H1 (cell line): ENCODE measurements at regions not wholly inside any gene's neighbourhood (a gene's known extent, or its start where the extent isn't known, plus 50 kb on each side); places are given as distances from the start of the nearest gene placed in this dataset.

ENCODE experiments used
- CTCF ChIA-PET: fragments of 300-600 bp; sonication (Branson Sonifier 250); formaldehyde crosslinking; loops from one replicate; lab custom pipeline; 2021; ENCODE audit not compliant: partially characterized antibody; lab: Charles Lee
- POLR2A ChIA-PET: fragments of 300-600 bp; sonication (Branson Sonifier 250); formaldehyde crosslinking; loops from one replicate; lab custom pipeline; 2021; ENCODE audit warnings: inconsistent platforms; ENCODE audit not compliant: partially characterized antibody; lab: Charles Lee
- DNase-seq, 2 experiments: peaks; one replicate each; pipeline versions ENCODE4 v3.0.0 to v3.0.0-alpha.2; 2010 to 2022; ENCODE audit warnings: low spot score in 2 of 2, low read depth in 1 of 2, mixed read lengths in 1 of 2
- FAIRE-seq: peaks from 2 replicates; lab custom pipeline; 2011; peaks lifted over from hg19 to GRCh38; lab: Jason Lieb, UNC
- H2AFZ ChIP-seq: 2 replicates; pipeline ENCODE4 v1.8.1; 2012; ENCODE audit warnings: low read length, inconsistent platforms
- H2AK5ac ChIP-seq: 2 replicates; pipeline ENCODE4 v1.6.1; 2013; ENCODE audit warnings: low read depth, low read length
- H2BK120ac ChIP-seq: replicated peaks from 2 replicates; pipeline ENCODE3; 2013; ENCODE audit warnings: low read depth, low read length, inconsistent platforms
- H2BK12ac ChIP-seq: 2 replicates; pipeline ENCODE4 v1.6.1; 2013; ENCODE audit warnings: low read depth, low read length
- H2BK15ac ChIP-seq: 2 replicates; pipeline ENCODE4 v1.6.1; 2013; ENCODE audit warnings: low read length
- H2BK20ac ChIP-seq: 2 replicates; pipeline ENCODE4 v1.6.1; 2013; ENCODE audit warnings: low read length
- H2BK5ac ChIP-seq: 2 replicates; pipeline ENCODE4 v1.6.1; 2013; ENCODE audit warnings: low read depth, low read length
- H3K14ac ChIP-seq: 2 replicates; pipeline ENCODE4 v1.6.1; 2013; ENCODE audit warnings: inconsistent platforms; ENCODE audit not compliant: insufficient read length
- H3K18ac ChIP-seq: 2 replicates; pipeline ENCODE4 v1.6.1; 2013; ENCODE audit warnings: low read length; ENCODE audit errors: extremely low read depth
- H3K23ac ChIP-seq: 2 replicates; pipeline ENCODE4 v1.6.1; 2013; ENCODE audit warnings: inconsistent platforms; ENCODE audit not compliant: insufficient read length
- H3K23me2 ChIP-seq: 2 replicates; pipeline ENCODE4 v1.6.1; 2013; ENCODE audit warnings: low read depth, low read length
- H3K27ac ChIP-seq: 2 replicates; pipeline ENCODE4 v1.6.1; 2011; ENCODE audit warnings: low read depth, low read length, inconsistent platforms
- H3K27me3 ChIP-seq, 4 experiments: replicated peaks in 1 of 4; 1 replicate in 1 of 4; 2 replicates in 3 of 4; pipeline versions ENCODE4 v1.6.1 to v1.8.1; 2011 to 2013; ENCODE audit warnings: low read length in 3 of 4, mild to moderate bottlenecking in 3 of 4, inconsistent platforms in 2 of 4, mixed read lengths in 2 of 4, moderate library complexity in 1 of 4; ENCODE audit not compliant: control insufficient read depth in 3 of 4, insufficient read depth in 3 of 4; ENCODE audit errors: extremely low read depth in 1 of 4
- H3K36me3 ChIP-seq, 4 experiments: 2 replicates each; pipeline versions ENCODE4 v1.6.1 to v1.8.1; 2011 to 2013; ENCODE audit warnings: mild to moderate bottlenecking in 4 of 4, low read length in 3 of 4, moderate library complexity in 2 of 4, control low read depth in 1 of 4, inconsistent platforms in 1 of 4; ENCODE audit not compliant: insufficient read depth in 4 of 4, control insufficient read depth in 2 of 4
- H3K4ac ChIP-seq: replicated peaks from 2 replicates; pipeline ENCODE3; 2013; ENCODE audit warnings: low read length, low read depth, mixed read lengths, inconsistent platforms; ENCODE audit not compliant: insufficient read length
- H3K4me1 ChIP-seq, 4 experiments: replicated peaks in 1 of 4; 1 replicate in 1 of 4; 2 replicates in 3 of 4; pipeline versions ENCODE4 v1.6.1 to v1.8.1; 2011 to 2013; ENCODE audit warnings: low read length in 3 of 4, inconsistent platforms in 2 of 4, mixed read lengths in 1 of 4; ENCODE audit not compliant: insufficient read depth in 4 of 4, control insufficient read depth in 3 of 4
- H3K4me2 ChIP-seq, 2 experiments: 2 replicates each; pipeline versions ENCODE4 v1.6.1 to v1.8.1; 2011 to 2013; ENCODE audit warnings: low read depth in 2 of 2, low read length in 2 of 2, control low read depth in 1 of 2, inconsistent platforms in 1 of 2, mild to moderate bottlenecking in 1 of 2; ENCODE audit not compliant: insufficient read depth in 1 of 2
- H3K4me3 ChIP-seq, 4 experiments: fragments of 200-600, 300-600 bp in 1 of 4; sonication (generic), shearing (Covaris generic), sonication (Bioruptor Twin) in 1 of 4; 2 replicates each; pipeline versions ENCODE4 v1.5.1 to v1.8.1; 2011 to 2016; ENCODE audit warnings: low read length in 4 of 4, low read depth in 3 of 4, control low read depth in 2 of 4, inconsistent platforms in 2 of 4, mild to moderate bottlenecking in 2 of 4, mixed read lengths in 1 of 4, moderate library complexity in 1 of 4; ENCODE audit not compliant: insufficient read depth in 2 of 4; ENCODE audit errors: extremely low read depth in 1 of 4
- H3K56ac ChIP-seq: replicated peaks from 2 replicates; pipeline ENCODE3; 2013; ENCODE audit warnings: low read depth, mild to moderate bottlenecking, mixed read lengths, low read length, inconsistent platforms; ENCODE audit not compliant: insufficient read length
- H3K79me1 ChIP-seq: 2 replicates; pipeline ENCODE4 v1.6.1; 2013; ENCODE audit warnings: low read depth, low read length, control low read depth
- H3K79me2 ChIP-seq, 2 experiments: 2 replicates each; pipeline versions ENCODE4 v1.6.1 to v1.8.1; 2012 to 2013; ENCODE audit warnings: low read length in 2 of 2, mild to moderate bottlenecking in 2 of 2, inconsistent platforms in 1 of 2; ENCODE audit not compliant: insufficient read depth in 2 of 2, control insufficient read depth in 1 of 2
- H3K9ac ChIP-seq, 4 experiments: replicated peaks in 1 of 4; 1 replicate in 1 of 4; 2 replicates in 3 of 4; pipeline versions ENCODE4 v1.6.1 to v1.8.1; 2011 to 2013; ENCODE audit warnings: low read depth in 3 of 4, low read length in 3 of 4, control low read depth in 2 of 4, mild to moderate bottlenecking in 2 of 4, moderate library complexity in 2 of 4, inconsistent platforms in 1 of 4; ENCODE audit errors: extremely low read depth in 1 of 4
- H3K9me3 ChIP-seq, 2 experiments: 2 replicates each; pipeline versions ENCODE4 v1.6.1 to v1.8.1; 2012 to 2013; ENCODE audit warnings: mild to moderate bottlenecking in 2 of 2, moderate library complexity in 2 of 2, control low read depth in 1 of 2, inconsistent platforms in 1 of 2, low read depth in 1 of 2, low read length in 1 of 2, mixed read lengths in 1 of 2; ENCODE audit not compliant: insufficient read depth in 2 of 2
- H4K20me1 ChIP-seq, 2 experiments: replicated peaks in 1 of 2; 2 replicates each; pipeline versions ENCODE3 to v1.8.1; 2011 to 2013; ENCODE audit warnings: inconsistent platforms in 2 of 2, low read length in 2 of 2, mild to moderate bottlenecking in 1 of 2; ENCODE audit not compliant: insufficient read depth in 2 of 2, control insufficient read depth in 1 of 2
- H4K5ac ChIP-seq: 2 replicates; pipeline ENCODE4 v1.6.1; 2013; ENCODE audit warnings: low read length, low read depth, mixed read lengths, inconsistent platforms; ENCODE audit not compliant: insufficient read length
- H4K8ac ChIP-seq: 2 replicates; pipeline ENCODE4 v1.8.0; 2013; ENCODE audit warnings: mild to moderate bottlenecking, moderate library complexity, low read length, inconsistent platforms; ENCODE audit not compliant: insufficient read depth; ENCODE audit errors: extremely low read depth
- H4K91ac ChIP-seq: replicated peaks from 2 replicates; pipeline ENCODE3; 2013; ENCODE audit warnings: low read length, mixed read lengths, inconsistent platforms; ENCODE audit not compliant: insufficient read length
- CBX5 ChIP-seq: fragments of 300-800, 300-1000 bp; sonication (generic); IDR thresholded peaks from 2 replicates; pipeline ENCODE4 v1.7.1; 2016; ENCODE audit warnings: antibody characterized with exemption, low read length, low read depth
- EZH2 ChIP-seq: fragments of 200-600 bp; sonication (generic); IDR thresholded peaks from 2 replicates; pipeline ENCODE4 v1.7.1; 2012; ENCODE audit warnings: low read depth, mild to moderate bottlenecking, moderate library complexity, low read length, inconsistent platforms; ENCODE audit not compliant: severe bottlenecking
- FOSL1 ChIP-seq: IDR thresholded peaks from 2 replicates; pipeline ENCODE4 v1.6.1; 2011; ENCODE audit warnings: mild to moderate bottlenecking, low read depth, low read length, moderate library complexity; ENCODE audit not compliant: insufficient read depth
- NRF1 ChIP-seq: IDR thresholded peaks from 2 replicates; pipeline ENCODE4 v1.6.1; 2011; ENCODE audit warnings: mild to moderate bottlenecking, low read depth, low read length, improper control_type of control experiment
- PHF8 ChIP-seq: fragments of 200-600 bp; sonication (generic); conservative IDR thresholded peaks from 2 replicates; pipeline ENCODE4 v1.7.1; 2012; ENCODE audit warnings: low read depth, mild to moderate bottlenecking, inconsistent platforms, low read length, moderate library complexity
- POLR2A ChIP-seq, 2 experiments: IDR thresholded peaks; 1 replicate in 1 of 2; 2 replicates in 1 of 2; pipeline ENCODE4 v1.6.1; 2011; ENCODE audit warnings: low read depth in 2 of 2, low read length in 2 of 2, mild to moderate bottlenecking in 2 of 2; ENCODE audit errors: control extremely low read depth in 1 of 2
- RBBP5 ChIP-seq: IDR thresholded peaks from 2 replicates; pipeline ENCODE4 v1.7.1; 2012; ENCODE audit warnings: low read depth, mild to moderate bottlenecking, inconsistent platforms, low read length, moderate library complexity, borderline replicate concordance
- RFX5 ChIP-seq: IDR thresholded peaks from 2 replicates; pipeline ENCODE4 v1.6.1; 2011; ENCODE audit warnings: low read depth, low read length, improper control_type of control experiment, borderline replicate concordance
- RNF2 ChIP-seq: fragments of 200-900, 300-1000 bp; sonication (generic); IDR thresholded peaks from 2 replicates; pipeline ENCODE4 v1.7.1; 2016; ENCODE audit warnings: borderline replicate concordance, low read depth, mild to moderate bottlenecking, antibody characterized with exemption, low read length; ENCODE audit not compliant: poor library complexity, severe bottlenecking; ENCODE audit errors: missing control alignments
- RXRA ChIP-seq: IDR thresholded peaks from 2 replicates; pipeline ENCODE4 v1.6.1; 2011; ENCODE audit warnings: low read depth, mild to moderate bottlenecking, low read length, moderate library complexity; ENCODE audit not compliant: insufficient read depth
- TAF1 ChIP-seq: IDR thresholded peaks from 2 replicates; pipeline ENCODE4 v1.6.1; 2011; ENCODE audit warnings: mild to moderate bottlenecking, low read depth, low read length
- WGBS, 2 experiments: shearing (Covaris generic) in 1 of 2; methylation state at CpG; one replicate each; pipeline versions ENCODE4 v1.1.6 to v1.1.7; 2013 to 2015; ENCODE audit warnings: low lambda C conversion rate in 2 of 2, mixed read lengths in 2 of 2, inconsistent platforms in 1 of 2, low coverage in 1 of 2, missing lambda C conversion rate in 1 of 2; ENCODE audit not compliant: insufficient replicate concordance in 2 of 2, insufficient coverage in 1 of 2, insufficient read length in 1 of 2; ENCODE audit errors: extremely low coverage in 1 of 2, missing lambda C conversion rate in 1 of 2; 5-methylcytosine and 5-hydroxymethylcytosine counted together

GRCh38 chr10:90130321-90131086 is 429.1 kb downstream of the KIF20B start:
- no peaks in the 10 kb centered on the region for H3K79me2 ChIP-seq
- H2BK120ac ChIP-seq = no peak overlapping the region
- peaks cover 0 to 1% (median 0%) of the 10 kb centered on the region in 4 experiments; a peak in 1 of 7 replicates for H3K27me3 ChIP-seq
- H4K5ac ChIP-seq = no peak overlapping the region
- DNase-seq (no peak), FAIRE-seq (no peak)
- H4K91ac ChIP-seq = no peak overlapping the region
- no peak overlapping the region for H2BK15ac ChIP-seq
- no peaks in the 10 kb centered on the region for H3K23me2 ChIP-seq
- no peak overlapping the region for H3K18ac ChIP-seq
- no peak overlapping the region for H2AK5ac ChIP-seq
- POLR2A ChIA-PET = interaction anchor here (0.7 kb wide), 1 partner anchor 89 kb away, joined by 4 read pairs; no protein-coding TSS in a partner anchor
- no peak overlapping the region for H3K4me2 ChIP-seq
- no peak overlapping the region for H3K14ac ChIP-seq
- H4K20me1 ChIP-seq = no peaks in the 10 kb centered on the region
- no peak overlapping the region for H3K23ac ChIP-seq
- no peak overlapping the region for H3K4ac ChIP-seq
- no peak overlapping the region for H3K27ac ChIP-seq
- no peak overlapping the region for H2AFZ ChIP-seq
- no peak overlapping the region for H3K9ac ChIP-seq
- TF ChIP-seq PHF8 (no peak), FOSL1 (no peak), RBBP5 (no peak), POLR2A (IDR thresholded peaks at IDR 0.05; ENCODE audit: control extremely low read depth in 1 of 2, low read depth in 2 of 2, low read length in 2 of 2) (no peak), RFX5 (no peak), NRF1 (no peak), RXRA (no peak), RNF2 (no peak), EZH2 (no peak), TAF1 (no peak), CBX5 (no peak)
- TF ChIP-seq, all 59 proteins: peak for 0
- no peak overlapping the region for H3K4me3 ChIP-seq
- H4K8ac ChIP-seq = no peak overlapping the region
- H3K4me1 ChIP-seq = no peaks in the 10 kb centered on the region
- whole genome bisulfite sequencing, 2 experiments = 88% methylated on average over 2 of the region's 2 CpGs; no CpG with 5 or more reads in 1 of the 2 experiments
- peaks cover 0 to 2% (median 0%) of the 10 kb centered on the region in 4 experiments; a peak in 1 of 8 replicates for H3K36me3 ChIP-seq
- no peaks in the 10 kb centered on the region for H3K79me1 ChIP-seq
- H2BK12ac ChIP-seq = no peak overlapping the region
- H2BK20ac ChIP-seq = no peak overlapping the region
- CTCF ChIA-PET = interaction anchor here (0.7 to 1.1 kb wide), 4 partner anchors 18 to 462 kb away, joined by 3 read pairs; no protein-coding TSS in a partner anchor
- H3K56ac ChIP-seq = no peak overlapping the region
- no peak overlapping the region for H2BK5ac ChIP-seq
- H3K9me3 ChIP-seq = peaks cover 9 to 20% of the 10 kb centered on the region in 2 experiments
